DND-41 (cell line): ENCODE measurements at regions not wholly inside any gene's neighbourhood (a gene's known extent, or its start where the extent isn't known, plus 50 kb on each side); places are given as distances from the start of the nearest gene placed in this dataset.

Experiments used
- EZH2 ChIP-seq: IDR thresholded peaks from 3 replicates; pipeline ENCODE4 v1.6.1; 2012; ENCODE audit warnings: borderline replicate concordance, low read depth, mild to moderate bottlenecking, moderate library complexity, low read length, inconsistent platforms; ENCODE audit not compliant: severe bottlenecking
- TF ChIP-seq, protein P1 (sequence below): IDR thresholded peaks from 2 replicates; pipeline ENCODE4 v1.5.1; 2012; ENCODE audit warnings: borderline replicate concordance, low read length, moderate library complexity, mild to moderate bottlenecking; ENCODE audit not compliant: poor library complexity, severe bottlenecking; ENCODE audit errors: extremely low read depth

GRCh38 chr3:65060904-65061303 lies 373.1 kb upstream of the ADAMTS9 start:
- TF ChIP-seq, protein P1, sequence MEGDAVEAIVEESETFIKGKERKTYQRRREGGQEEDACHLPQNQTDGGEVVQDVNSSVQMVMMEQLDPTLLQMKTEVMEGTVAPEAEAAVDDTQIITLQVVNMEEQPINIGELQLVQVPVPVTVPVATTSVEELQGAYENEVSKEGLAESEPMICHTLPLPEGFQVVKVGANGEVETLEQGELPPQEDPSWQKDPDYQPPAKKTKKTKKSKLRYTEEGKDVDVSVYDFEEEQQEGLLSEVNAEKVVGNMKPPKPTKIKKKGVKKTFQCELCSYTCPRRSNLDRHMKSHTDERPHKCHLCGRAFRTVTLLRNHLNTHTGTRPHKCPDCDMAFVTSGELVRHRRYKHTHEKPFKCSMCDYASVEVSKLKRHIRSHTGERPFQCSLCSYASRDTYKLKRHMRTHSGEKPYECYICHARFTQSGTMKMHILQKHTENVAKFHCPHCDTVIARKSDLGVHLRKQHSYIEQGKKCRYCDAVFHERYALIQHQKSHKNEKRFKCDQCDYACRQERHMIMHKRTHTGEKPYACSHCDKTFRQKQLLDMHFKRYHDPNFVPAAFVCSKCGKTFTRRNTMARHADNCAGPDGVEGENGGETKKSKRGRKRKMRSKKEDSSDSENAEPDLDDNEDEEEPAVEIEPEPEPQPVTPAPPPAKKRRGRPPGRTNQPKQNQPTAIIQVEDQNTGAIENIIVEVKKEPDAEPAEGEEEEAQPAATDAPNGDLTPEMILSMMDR: no peak
- no peak for TF ChIP-seq EZH2
